HUES64 (cell line): ENCODE measurements at regions not wholly inside any gene's neighbourhood (a gene's known extent, or its start where the extent isn't known, plus 50 kb on each side); places are given as distances from the start of the nearest gene placed in this dataset.

ENCODE experiments used
- H3K27ac ChIP-seq: 2 replicates; pipeline ENCODE4 v1.7.0; 2013; ENCODE audit warnings: low read depth, low read length, inconsistent platforms
- H3K27me3 ChIP-seq: 2 replicates; pipeline ENCODE4 v1.6.1; 2013; ENCODE audit warnings: mild to moderate bottlenecking, low read length; ENCODE audit not compliant: insufficient read depth
- H3K36me3 ChIP-seq: 2 replicates; pipeline ENCODE4 v1.6.1; 2013; ENCODE audit warnings: mild to moderate bottlenecking, low read length; ENCODE audit not compliant: insufficient read depth
- H3K4me1 ChIP-seq: 2 replicates; pipeline ENCODE4 v1.6.1; 2013; ENCODE audit warnings: mild to moderate bottlenecking, low read length, moderate library complexity; ENCODE audit not compliant: insufficient read depth
- H3K4me3 ChIP-seq: 2 replicates; pipeline ENCODE4 v1.5.1; 2013; ENCODE audit warnings: mild to moderate bottlenecking, low read length, moderate library complexity
- H3K9ac ChIP-seq: 2 replicates; pipeline ENCODE4 v1.6.1; 2013; ENCODE audit warnings: mild to moderate bottlenecking, low read depth, low read length
- H3K9me3 ChIP-seq: 2 replicates; pipeline ENCODE4 v1.6.1; 2013; ENCODE audit warnings: low read depth, low read length; ENCODE audit not compliant: insufficient read depth
- WGBS: fragments of 150-250, 120-280 bp; methylation state at CpG from one replicate; pipeline ENCODE4 v1.1.7; 2013; ENCODE audit warnings: missing lambda C conversion rate; 5-methylcytosine and 5-hydroxymethylcytosine counted together

DNA sequence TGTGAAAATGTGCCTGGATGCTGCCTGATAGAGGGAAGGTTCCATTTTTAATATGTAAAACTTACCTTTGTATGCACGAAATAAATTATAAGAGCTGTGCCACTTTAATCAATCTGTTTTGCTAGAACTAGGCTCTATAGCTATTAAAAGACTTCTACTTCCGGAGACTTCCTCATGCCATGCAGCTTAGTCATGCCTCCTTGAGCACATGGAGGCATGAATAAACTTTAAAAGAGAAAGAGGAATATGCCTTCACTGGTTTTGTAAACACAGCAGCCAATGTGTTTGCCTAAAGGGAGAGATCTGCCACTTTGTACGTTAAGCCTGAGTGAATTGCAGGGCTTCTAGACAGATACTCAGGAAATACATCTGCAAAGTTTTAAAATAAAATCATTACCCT is 604.6 kb downstream of the LRRIQ3 start:
- Histone ChIP-seq H3K27ac (peak overlapping the region; percentile 8), H3K4me1 (peaks cover 18% of the 10 kb centered on the region), H3K4me3 (no peak overlapping the region), H3K36me3 (no peaks in the 10 kb centered on the region), H3K9ac (peak overlapping the region; percentile 0; the same call in 1 of the 2 replicates), H3K27me3 (no peaks in the 10 kb centered on the region), H3K9me3 (no peaks in the 10 kb centered on the region)
- WGBS: 60% methylated on average over 3 of the region's 3 CpGs

DNA sequence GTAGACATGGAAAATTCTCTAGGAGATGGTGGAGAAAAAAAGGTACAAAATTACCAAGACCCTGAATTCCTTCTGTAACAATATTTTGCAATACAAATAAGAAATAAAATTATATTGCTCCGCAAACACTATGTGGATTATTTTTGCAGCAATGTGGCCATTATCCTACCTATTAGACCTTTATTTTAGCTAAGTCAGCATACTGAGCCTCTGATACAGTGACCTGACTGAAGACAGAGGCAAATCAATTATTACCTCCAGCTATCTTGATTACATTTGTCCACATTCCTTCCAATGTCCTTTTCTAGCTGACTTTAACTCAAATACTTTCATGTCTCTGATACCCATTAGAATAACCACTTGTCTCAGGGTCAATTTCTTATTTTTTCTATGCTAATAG is 610.9 kb downstream of the LRRIQ3 start:
- no peaks in the 10 kb centered on the region for H3K27me3 ChIP-seq

GRCh38 chr1:73577206-73577605 is 620.8 kb downstream of the LRRIQ3 start:
- H3K27me3 ChIP-seq: no peaks in the 10 kb centered on the region
- H3K36me3 ChIP-seq: no peaks in the 10 kb centered on the region
- no peak overlapping the region for H3K4me3 ChIP-seq
- WGBS: 96% methylated on average over 1 of the region's 1 CpG
- no peaks in the 10 kb centered on the region for H3K4me1 ChIP-seq
- no peak overlapping the region for H3K9ac ChIP-seq
- 0 out of 2 replicates have a peak, but pooled peaks cover 8% of the 10 kb centered on the region for H3K9me3 ChIP-seq
- no peak overlapping the region for H3K27ac ChIP-seq

More for the DNA sequence above, 610.9 kb downstream of the LRRIQ3 start:
- Histone ChIP-seq H3K4me3 (no peak overlapping the region), H3K4me1 (no peaks in the 10 kb centered on the region), H3K27ac (no peak overlapping the region), H3K9ac (no peak overlapping the region), H3K36me3 (no peaks in the 10 kb centered on the region), H3K9me3 (no peaks in the 10 kb centered on the region)
- 96% methylated on average over 1 of the region's 1 CpG for WGBS

GRCh38 chr1:73576083-73576482 is 621.9 kb downstream of the LRRIQ3 start:
- no peaks in the 10 kb centered on the region for H3K4me1 ChIP-seq
- WGBS: 68% methylated on average over 2 of the region's 2 CpGs

DNA sequence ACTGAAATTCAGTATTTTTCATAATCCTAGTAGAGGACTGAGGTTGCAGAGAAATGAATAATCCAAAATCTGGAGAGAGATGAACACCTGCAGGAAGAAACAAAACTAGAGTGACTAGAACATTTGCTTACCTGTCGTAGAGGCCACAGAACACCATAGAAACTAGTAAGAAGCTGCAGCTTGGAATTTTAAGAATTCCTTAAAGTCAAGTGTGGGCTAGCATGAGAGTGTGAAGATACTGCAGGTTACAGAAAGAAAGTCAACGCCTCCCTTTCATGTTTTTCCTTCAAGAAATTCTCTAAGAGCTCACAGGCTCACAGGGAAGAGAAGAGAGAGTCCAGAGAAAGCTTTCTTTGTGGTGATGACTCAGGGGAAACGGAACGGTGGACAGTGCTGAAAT is 633.7 kb downstream of the LRRIQ3 start:
- H3K9me3 ChIP-seq: peaks cover 19% of the 10 kb centered on the region; the same call in 1 of the 2 replicates
- no peaks in the 10 kb centered on the region for H3K27me3 ChIP-seq
- H3K4me3 ChIP-seq: no peak overlapping the region
- no peak overlapping the region for H3K27ac ChIP-seq
- no peak overlapping the region for H3K9ac ChIP-seq
- H3K36me3 ChIP-seq: no peaks in the 10 kb centered on the region
- 81% methylated on average over 4 of the region's 4 CpGs for WGBS
- H3K4me1 ChIP-seq: peaks cover 7% of the 10 kb centered on the region

More at GRCh38 chr1:73576083-73576482, 621.9 kb downstream of the LRRIQ3 start:
- no peaks in the 10 kb centered on the region for H3K36me3 ChIP-seq
- H3K9me3 ChIP-seq: 0 out of 2 replicates have a peak, but pooled peaks cover 8% of the 10 kb centered on the region
- no peak overlapping the region for H3K27ac ChIP-seq
- no peaks in the 10 kb centered on the region for H3K27me3 ChIP-seq
- no peak overlapping the region for H3K4me3 ChIP-seq
- no peak overlapping the region for H3K9ac ChIP-seq

- no peak overlapping the region for H3K27ac ChIP-seq
- H3K27me3 ChIP-seq: no peaks in the 10 kb centered on the region
- no peak overlapping the region for H3K4me3 ChIP-seq
- peaks cover 18% of the 10 kb centered on the region; the same call in 1 of the 2 replicates for H3K9me3 ChIP-seq
- H3K9ac ChIP-seq: no peak overlapping the region
- no peaks in the 10 kb centered on the region for H3K36me3 ChIP-seq
- H3K4me1 ChIP-seq: no peaks in the 10 kb centered on the region
Measured at GRCh38 chr1:73556270-73556669, 641.7 kb downstream of the LRRIQ3 start.

DNA sequence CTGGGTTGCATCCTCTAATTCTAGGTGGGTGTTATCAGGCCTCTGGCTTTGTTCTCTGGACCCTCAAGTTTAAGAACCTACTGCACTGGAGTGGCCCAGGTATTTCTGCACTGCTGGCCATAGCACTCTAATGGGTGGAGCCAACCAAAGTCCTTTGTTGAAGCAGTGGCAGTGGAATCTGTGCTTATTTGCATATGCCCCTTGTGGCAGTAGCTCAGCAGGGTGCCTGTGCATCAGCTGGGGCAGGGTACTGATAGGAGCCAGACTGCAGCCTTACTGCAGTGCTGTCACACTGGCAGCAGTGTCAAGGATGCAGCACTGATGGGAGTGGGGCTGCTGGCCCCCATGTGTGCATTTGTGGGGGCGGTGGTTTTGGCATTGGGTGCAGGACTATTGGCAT is 660.6 kb downstream of the LRRIQ3 start:
- H3K4me3 ChIP-seq: no peak overlapping the region
- H3K9ac ChIP-seq: no peak overlapping the region
- H3K36me3 ChIP-seq: no peaks in the 10 kb centered on the region
- WGBS: 97% methylated on average over 1 of the region's 1 CpG
- H3K9me3 ChIP-seq: 0 out of 2 replicates have a peak, but pooled peaks cover 7% of the 10 kb centered on the region
- no peak overlapping the region for H3K27ac ChIP-seq
- no peaks in the 10 kb centered on the region for H3K4me1 ChIP-seq
- no peaks in the 10 kb centered on the region for H3K27me3 ChIP-seq

DNA sequence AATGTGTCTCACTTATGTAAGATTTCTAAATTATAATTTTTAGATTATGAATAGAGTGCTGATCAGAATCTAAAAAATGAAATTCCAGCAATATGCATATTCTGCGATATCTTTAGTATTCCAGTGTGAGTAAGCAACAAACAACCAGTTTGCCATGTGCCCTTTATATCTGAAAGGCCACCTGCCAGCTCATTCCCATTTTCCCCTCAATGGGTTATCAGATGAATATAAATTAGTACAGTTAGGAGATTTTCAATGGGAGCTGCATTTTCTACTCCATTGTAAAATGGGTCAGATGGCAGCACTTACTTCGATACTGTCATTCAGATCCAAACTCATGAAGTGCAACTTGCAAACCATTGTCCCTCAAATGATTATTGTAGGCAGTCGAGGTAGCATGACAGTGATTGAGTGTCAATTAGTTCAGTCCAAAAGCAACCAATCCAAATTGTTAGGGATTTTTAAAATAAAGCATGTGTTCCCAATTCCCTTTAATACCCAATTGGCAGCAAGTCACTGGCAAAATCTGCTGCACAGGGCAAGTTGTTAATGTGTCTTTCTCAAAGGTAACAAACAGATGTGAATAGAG is 680.3 kb downstream of the LRRIQ3 start:
- Histone ChIP-seq H3K9me3 (no peaks in the 10 kb centered on the region), H3K4me3 (no peak overlapping the region), H3K27me3 (no peaks in the 10 kb centered on the region), H3K27ac (no peak overlapping the region), H3K36me3 (no peaks in the 10 kb centered on the region), H3K4me1 (no peaks in the 10 kb centered on the region), H3K9ac (no peak overlapping the region)
- WGBS: 96% methylated on average over 3 of the region's 3 CpGs

DNA sequence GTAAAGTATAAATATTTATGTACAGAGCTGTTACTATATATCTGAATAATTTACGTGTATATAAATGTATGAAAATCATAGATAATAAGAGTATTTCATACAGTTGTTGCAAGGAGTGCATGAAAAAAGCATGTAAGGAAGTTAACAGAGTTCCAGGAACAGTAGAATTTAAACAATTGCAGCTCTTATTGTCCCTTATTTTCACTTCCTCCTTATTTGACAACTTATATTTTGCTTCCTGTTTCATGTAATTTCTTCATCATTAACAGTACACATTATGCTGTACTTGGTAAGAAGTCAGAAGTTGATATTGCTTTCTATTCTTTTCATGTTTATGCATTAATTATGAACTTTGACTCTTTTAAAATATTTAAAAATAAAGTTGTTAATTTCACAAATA is 681.5 kb downstream of the LRRIQ3 start:
- Histone ChIP-seq H3K4me3 (no peak overlapping the region), H3K4me1 (no peaks in the 10 kb centered on the region), H3K9ac (no peak overlapping the region), H3K27ac (no peak overlapping the region), H3K36me3 (no peaks in the 10 kb centered on the region), H3K9me3 (no peaks in the 10 kb centered on the region), H3K27me3 (no peaks in the 10 kb centered on the region)
- WGBS: no CpG with 5 or more reads among the region's 1 CpG

- Histone ChIP-seq H3K9ac (no peak overlapping the region), H3K4me1 (no peaks in the 10 kb centered on the region), H3K4me3 (no peak overlapping the region), H3K9me3 (no peaks in the 10 kb centered on the region), H3K36me3 (no peaks in the 10 kb centered on the region), H3K27ac (no peak overlapping the region), H3K27me3 (no peaks in the 10 kb centered on the region)
Measured at GRCh38 chr1:73511038-73511437, 686.9 kb downstream of the LRRIQ3 start.

- Histone ChIP-seq H3K9me3 (no peaks in the 10 kb centered on the region), H3K9ac (no peak overlapping the region), H3K27ac (no peak overlapping the region), H3K36me3 (no peaks in the 10 kb centered on the region), H3K4me3 (no peak overlapping the region), H3K27me3 (no peaks in the 10 kb centered on the region), H3K4me1 (no peaks in the 10 kb centered on the region)
- 95% methylated on average over 1 of the region's 2 CpGs for WGBS
Measured at GRCh38 chr1:73500154-73500553, 697.8 kb downstream of the LRRIQ3 start.

GRCh38 chr1:73499671-73500070 is 698.3 kb downstream of the LRRIQ3 start:
- 85% methylated on average over 2 of the region's 2 CpGs for WGBS

More at GRCh38 chr1:73499671-73500070, 698.3 kb downstream of the LRRIQ3 start:
- Histone ChIP-seq H3K4me1 (no peaks in the 10 kb centered on the region), H3K9me3 (no peaks in the 10 kb centered on the region), H3K27ac (no peak overlapping the region), H3K9ac (no peak overlapping the region), H3K27me3 (no peaks in the 10 kb centered on the region), H3K4me3 (no peak overlapping the region), H3K36me3 (no peaks in the 10 kb centered on the region)
